ENCODE measurements at regions not wholly inside any gene's neighbourhood (a gene's known extent, or its start where the extent isn't known, plus 50 kb on each side); places are given as distances from the start of the nearest gene placed in this dataset.

DNA sequence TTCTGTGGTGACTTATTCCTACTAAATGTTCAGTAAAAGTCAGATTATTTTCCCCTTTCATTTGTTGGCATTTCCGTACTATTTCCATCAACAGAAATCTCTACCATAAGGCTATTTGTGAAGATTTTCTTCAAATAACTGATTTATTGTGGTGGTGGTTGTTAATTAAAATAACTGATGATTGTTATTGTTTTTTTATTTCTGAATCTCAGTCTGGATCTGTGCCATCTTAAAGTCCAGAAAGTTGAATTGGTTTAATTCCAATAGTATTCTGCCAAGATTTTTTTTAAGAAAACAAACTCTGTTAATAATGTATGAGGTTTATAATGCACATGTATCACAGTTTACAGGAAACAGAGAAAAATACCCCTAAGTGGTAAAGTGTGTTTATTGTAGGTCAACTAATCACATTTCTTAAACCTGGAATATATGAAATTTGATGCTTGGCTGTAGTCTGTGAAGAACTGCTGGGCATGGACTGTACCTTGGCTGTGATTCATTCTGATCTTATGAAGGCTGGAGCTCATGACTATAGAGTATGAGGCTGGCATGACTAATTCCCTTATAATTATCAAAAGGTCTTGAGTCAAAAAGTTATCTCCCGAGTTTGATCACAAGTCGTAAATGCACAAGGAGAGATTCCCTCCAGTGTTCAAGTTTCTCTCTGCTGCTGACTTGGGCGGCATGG, 134.2 kb upstream of the RND3 start:
- no peak for DNase-seq (ENCODE audit: extremely low read depth in 1 of 11, low read depth in 9 of 11, low spot score in 4 of 11)

DNA sequence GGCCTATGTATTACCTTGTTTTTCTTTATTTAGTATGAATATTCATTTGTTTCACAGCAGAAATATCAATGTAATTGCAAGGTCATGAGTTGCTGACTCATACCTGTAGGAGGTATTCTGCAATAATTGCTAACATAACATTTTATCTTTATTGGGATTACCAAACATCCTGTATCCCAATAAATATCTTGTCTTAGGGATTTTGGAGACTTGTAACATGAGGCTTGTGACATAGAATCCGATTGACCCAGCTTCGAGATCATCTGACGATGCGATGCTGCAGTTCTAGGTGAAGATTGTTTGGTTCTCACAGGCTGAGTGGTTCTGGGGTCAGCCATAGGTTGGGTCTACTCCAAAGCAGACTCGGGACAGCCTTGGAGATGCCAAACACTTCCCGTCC, 133.4 kb upstream of the RND3 start:
- DNase-seq (ENCODE audit: extremely low read depth in 1 of 11, low read depth in 9 of 11, low spot score in 4 of 11): no peak

DNA sequence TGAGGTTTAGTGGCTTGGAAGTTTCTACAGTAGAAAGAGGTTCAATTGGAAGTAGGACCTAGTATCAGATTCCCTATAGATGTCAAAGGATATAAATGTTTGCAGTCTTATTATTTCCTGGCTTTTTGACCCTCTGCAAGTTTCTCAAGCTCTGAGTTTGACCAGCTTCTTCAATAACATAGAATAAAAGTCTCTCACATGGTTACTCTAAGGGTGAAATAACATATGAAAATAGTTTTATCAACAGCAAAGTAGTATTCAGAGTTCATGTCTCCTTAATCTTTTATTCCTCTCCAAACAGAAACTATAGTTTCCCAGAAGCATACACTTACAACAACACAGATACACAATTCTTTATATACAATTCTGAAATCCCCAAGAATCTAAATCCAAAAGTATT, 132.9 kb upstream of the RND3 start:
- no peak for DNase-seq (ENCODE audit: extremely low read depth in 1 of 11, low read depth in 9 of 11, low spot score in 4 of 11)

DNA sequence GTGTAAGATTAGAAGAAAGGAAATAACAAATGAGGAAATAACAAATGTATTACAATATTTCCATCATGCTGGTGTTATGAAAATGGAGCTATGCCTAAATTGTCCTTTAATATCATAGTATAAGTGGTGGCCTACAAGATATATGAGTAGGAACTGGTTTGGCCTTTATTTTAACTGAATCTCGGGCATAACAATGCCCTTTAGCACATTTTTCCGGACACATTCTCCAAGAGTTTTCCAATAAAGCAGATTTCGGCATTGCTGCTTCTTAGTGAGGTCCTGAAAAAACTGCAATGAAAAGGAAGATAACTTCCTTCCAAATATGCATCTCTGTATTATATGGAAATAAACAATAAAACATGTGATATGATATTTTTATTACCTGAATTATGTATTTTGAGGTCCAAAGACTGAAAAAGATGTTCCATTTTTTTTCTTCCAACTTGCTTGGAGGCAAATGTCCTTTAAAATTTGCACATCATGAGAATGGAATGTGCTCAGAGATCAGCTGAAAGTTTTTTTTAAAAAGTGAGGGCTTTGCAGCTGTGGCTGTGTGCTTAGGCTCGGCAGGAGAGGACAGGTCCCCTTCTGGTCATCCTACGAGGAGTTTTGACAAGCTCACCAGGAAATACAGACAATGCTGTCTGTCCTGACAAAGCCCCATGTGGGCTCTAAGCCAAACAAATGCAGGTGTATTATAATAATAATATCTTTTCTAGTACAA, 132.3 kb upstream of the RND3 start:
- no peak for DNase-seq (ENCODE audit: extremely low read depth in 1 of 11, low read depth in 9 of 11, low spot score in 4 of 11)

DNA sequence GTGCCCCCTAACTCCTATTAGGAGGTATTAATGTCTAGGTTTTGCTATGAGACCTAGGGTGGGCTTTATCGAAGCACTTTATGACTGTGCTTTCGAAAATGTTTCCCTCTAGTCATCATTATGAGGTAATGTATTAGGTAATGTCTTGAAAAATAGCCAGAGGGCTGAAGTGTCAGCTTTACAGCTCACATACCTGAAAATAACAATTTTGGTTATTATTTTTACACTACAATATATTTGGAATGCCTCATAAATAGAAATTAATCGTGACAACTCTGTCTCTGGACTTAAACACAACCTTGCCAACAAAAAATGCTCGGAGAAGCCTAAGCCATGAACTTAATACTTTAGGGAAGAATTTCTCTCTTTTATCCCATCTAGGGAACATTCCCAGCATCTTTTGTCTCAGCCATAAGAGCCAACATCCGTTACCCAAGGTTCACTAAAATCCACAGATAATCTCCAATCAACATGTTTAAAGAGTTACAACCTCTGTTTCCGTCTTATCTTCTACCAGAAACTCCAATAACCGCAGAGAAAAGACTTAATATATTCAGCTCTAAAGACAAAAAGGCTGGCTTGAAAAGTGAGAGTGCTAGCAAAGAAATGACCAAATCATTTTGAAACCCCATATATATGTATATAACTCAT, 130.9 kb upstream of the RND3 start:
- DNase-seq (ENCODE audit: extremely low read depth in 1 of 11, low read depth in 9 of 11, low spot score in 4 of 11): no peak

DNA sequence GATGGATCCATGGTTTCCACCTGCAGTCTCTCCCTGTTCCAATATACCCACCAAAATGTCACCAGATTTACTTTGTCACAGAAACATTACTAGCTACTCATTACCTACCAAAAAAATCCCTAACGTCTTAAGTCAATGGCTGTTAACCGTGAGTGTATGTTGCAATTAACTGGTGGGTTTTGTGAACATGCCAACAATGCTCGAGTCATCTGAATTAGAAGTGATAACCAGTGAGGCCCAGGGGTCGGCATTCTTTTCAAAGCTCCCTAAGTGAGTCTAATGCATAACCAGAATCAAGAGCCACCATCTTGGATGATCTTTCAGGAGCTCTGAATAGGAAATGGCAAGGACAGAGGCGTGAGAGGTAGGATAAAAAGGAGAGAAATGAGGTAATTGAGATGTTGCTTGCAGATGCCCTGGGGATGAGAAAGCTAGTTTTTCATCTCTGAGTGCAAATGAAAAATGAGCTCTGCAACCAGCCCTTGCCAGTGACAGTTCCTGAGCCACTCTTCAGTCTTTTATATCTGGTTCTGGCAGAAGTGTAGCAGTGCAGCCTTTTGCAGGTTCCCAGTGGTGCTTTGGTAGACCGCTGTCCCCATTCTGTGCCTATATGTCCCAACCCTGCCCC, 130.0 kb upstream of the RND3 start:
- DNase-seq (ENCODE audit: extremely low read depth in 1 of 11, low read depth in 9 of 11, low spot score in 4 of 11): no peak

DNA sequence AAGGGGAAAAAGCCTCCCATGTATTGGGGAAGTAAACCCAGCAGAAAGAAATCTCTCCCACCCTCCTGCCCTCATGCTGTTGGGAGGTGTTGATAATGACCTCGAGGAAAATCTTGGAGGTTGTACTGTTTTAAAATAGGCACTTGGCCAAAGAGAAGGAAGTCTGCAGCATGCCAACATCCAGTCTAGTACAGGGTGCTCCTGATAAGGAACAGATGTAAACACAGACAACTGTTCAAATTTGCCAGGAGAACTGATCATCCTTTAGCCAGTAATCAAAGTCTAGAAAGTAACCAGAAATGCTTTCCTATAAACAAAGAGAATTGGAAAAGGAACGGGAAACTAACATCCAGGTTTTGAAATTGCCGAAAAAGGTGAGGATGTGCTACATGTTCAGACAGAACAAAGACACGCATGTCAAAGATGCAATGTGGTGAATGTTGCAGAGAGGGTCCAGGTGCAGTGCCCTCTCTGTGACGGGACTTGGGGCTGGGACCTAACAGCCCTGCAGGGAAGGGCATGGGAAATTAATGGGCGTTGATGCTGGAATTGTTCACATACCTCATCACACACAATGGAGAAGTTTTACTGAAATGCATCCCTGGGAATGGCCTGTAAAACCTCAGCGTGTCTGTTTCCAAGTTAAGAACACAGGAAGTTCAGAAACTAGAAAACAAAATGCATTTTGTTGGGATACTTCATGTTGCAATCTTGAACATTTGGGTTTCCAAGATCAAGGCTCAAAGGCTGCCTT, 125.7 kb upstream of the RND3 start:
- no peak for DNase-seq (ENCODE audit: extremely low read depth in 1 of 11, low read depth in 9 of 11, low spot score in 4 of 11)

DNA sequence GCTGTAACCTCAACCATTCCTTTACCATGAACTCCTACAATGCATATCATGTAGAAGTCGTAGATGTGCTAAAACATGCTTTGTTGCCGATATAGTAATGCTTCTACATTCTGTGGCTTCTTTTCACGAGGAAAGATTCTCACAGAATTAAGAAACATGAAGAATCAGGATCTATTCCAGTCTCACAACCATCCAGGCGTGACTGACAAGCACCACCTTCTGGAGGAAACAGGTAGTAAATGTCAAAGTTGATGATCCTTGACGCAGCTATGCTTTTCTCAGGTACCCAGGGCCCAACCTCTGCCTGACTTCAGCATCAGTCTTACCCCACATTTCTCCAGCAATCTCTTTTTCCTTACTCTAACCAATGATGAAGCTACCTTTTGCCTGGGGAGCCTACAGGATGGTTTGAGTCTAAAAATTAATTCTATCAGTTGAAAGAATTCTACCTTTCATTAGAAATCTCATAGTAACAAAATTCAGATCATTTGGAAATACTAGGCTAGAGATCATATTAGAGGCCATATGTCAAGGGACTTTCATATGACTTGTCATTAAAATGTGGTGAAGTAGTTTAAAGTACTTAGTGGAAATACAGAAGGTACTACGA, 123.3 kb upstream of the RND3 start:
- DNase-seq (ENCODE audit: extremely low read depth in 1 of 11, low read depth in 9 of 11, low spot score in 4 of 11): peak in 1 of 11 donors; percentile 26

DNA sequence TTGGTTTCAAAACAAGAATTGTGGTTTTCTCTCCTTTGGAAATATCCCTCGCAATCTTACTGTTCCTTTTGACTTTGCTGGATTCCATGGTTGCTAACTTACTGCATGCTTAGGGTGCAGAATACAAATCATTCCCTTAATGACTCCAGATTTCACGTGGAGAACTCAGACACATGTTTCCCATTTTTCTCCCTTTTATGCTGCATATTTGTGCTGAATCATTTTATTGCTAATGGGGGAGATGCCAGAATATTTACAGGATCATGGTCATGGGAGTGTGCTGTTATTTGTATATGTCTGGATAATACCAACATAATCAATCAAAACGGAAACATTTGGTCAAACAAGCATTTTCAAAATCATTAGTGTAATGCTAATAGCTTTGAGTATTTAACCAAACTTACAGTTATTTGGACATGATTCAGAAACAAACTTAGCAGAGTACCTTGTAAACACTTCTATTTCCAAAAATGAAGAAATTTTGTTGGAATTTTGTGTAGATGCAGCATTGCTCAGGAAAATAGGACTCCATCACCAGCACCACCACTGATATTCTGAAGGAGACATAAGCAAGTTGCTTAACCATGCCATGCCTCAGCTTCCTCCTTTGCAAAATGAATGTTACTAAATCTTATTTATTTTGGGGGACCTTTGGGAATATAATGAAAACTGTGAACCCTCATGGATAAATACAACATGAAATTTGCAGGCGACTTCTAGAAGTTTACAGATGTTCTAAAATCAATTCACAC, 122.5 kb upstream of the RND3 start:
- no peak for DNase-seq (ENCODE audit: extremely low read depth in 1 of 11, low read depth in 9 of 11, low spot score in 4 of 11)

DNA sequence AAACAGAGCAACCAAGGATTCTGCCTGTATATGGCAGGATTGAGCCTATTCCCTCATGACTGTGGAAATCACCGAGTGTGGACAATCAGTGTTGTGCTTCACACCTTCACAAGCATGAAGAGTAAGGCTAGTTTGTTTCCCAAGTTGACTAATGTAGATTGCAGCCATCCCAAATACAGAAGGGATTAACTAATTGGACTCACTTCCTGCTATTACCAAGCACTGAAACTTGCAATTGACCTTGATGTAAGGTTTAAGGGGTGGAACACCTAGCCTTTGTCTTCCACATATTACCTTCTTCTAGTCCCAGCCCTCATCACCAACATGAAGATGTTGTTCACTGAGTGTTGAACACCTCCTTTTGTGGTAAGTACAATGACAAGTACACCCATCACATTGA, 120.9 kb upstream of the RND3 start:
- no peak for DNase-seq (ENCODE audit: extremely low read depth in 1 of 11, low read depth in 9 of 11, low spot score in 4 of 11)

DNA sequence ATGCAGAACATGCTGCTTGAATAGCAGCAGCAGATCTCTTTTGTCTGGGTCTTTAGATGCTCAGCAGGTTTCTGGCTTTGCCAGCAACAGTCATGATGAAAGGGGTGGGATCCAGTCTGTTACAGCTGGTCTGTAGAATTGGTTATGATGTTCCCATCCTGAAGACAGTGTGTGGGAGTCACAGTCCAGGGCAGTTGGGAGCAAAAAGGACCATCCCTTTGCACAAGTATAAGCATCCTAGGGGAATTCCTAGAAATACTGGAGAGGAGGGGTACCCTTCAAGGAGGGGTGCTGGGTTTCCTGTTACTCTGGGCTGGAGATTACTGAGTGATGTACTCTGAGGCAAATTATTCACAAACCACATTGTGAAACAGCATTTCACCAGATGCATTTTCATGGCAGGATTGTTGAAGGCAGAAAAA, 119.9 kb upstream of the RND3 start:
- no peak for DNase-seq (ENCODE audit: extremely low read depth in 1 of 11, low read depth in 9 of 11, low spot score in 4 of 11)

DNA sequence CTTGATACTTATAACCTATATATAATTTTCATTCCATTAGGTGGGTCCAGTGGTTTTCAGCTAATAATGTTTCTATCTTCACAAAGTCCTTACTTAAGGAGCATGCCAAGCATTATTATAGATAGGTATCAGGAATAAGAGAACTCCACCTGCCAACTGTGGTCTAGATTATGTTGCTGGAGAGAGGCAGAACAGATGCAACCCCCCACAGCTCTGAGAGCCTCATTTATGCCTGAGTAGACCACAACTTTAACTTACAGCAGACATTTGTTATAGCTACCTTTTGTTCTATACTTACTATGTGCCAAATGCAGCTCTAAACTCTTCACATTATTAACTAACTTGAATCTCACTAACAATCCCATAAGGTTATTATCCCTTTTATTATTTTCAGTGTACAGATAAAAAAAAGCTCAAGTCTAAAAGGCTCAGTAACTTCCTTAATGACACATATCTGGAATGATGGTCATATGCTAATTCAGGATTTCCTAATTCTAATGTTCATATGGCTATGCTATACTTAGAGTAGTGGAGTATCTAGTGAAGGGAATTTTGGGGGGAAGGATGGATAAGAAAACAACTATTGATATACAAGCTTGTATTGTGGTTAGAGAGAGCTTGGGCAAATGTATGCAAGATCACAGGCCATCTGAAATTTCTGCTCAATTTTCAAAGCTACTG, 119.1 kb upstream of the RND3 start:
- DNase-seq (ENCODE audit: extremely low read depth in 1 of 11, low read depth in 9 of 11, low spot score in 4 of 11): no peak

DNA sequence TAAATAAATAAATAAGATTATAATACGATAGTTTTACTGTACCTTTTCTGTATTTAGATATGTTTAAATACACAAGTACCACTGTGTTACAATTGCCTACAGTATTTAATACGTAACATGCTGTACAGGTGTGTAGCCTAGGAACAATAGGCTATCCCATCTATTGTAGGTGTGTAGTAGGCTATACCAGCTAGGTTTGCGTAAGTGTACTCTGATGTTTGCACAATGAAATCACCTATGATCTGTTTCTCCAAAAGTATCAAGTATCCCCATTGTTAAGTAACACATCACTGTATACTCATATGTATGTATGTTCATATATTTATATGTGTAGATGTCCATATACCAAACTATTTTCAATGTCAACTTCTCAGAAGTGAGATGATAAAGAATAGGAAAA, 118.2 kb upstream of the RND3 start:
- DNase-seq (ENCODE audit: extremely low read depth in 1 of 11, low read depth in 9 of 11, low spot score in 4 of 11): no peak

DNA sequence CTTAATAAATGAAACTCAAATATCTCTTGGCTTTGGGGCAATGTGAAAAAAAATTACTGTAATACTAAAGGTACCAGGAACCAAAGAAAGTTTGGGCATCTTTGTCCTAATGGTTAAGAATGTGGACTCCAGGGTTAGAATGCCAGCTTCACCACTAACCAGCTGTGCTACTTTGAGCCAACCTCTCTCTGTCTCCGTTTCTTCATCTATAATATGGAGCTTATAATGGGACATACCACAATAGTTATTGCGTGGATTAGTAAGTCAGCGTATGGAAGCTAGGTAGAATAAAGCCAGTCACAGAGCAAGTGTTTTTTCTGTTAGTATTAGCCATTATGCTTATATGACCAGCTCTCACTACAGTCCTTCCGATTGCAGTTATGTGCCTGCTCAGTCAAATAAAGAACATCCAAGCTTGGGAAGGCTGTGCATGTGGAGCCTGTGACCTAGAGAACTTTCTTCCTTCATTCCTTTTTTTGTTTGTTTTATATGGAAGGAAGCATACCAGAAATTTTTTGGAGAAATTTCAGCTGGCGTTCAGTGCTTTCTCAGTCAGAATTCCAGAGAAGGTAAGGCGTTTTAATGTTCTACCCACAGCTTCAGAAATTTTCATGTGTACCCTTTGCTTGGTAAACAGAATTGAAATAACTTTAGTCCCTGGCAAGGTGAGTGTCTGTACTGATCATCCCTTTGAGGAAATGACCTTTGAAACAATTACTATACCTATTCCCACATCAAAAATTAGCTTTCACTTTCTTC, 114.0 kb upstream of the RND3 start:
- DNase-seq (ENCODE audit: extremely low read depth in 1 of 11, low read depth in 9 of 11, low spot score in 4 of 11): no peak

DNA sequence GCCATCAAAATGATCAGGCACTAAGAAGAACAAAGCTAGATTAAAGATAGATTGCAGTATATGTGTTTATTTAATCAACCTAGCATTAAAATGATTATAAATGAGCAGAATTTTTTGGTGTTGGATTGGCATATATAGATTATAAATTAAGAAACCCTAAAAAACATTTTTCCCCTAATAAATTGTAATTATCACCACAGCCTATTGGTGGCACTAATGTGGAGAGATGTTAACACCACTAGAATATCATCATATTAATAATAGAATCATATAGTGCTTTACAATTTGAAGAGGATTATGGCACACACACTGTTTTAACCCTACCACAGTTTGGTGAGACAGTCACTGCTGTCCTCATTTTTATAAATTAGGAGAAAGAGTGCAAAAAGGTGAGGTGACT, 112.4 kb upstream of the RND3 start:
- no peak for DNase-seq (ENCODE audit: extremely low read depth in 1 of 11, low read depth in 9 of 11, low spot score in 4 of 11)

DNA sequence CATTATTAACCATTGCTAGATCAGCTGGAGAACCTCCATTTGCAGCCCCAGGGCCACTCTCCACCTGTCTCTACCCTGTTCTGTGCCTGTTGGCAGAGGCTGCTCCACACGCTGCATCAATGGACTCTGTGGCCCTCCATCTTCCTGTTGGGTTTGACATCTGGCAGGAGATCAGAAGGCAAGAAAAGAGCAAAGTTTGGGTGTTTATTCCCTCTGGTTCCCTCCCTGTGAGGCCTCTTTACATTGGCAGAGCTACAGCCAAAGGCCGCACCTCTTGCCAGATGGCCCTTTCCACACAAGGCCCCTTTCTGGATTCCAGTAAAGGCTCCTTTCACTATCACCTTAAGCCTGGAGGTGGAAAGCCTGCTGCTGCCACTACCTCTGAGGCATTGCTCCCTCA, 110.9 kb upstream of the RND3 start:
- DNase-seq (ENCODE audit: extremely low read depth in 1 of 11, low read depth in 9 of 11, low spot score in 4 of 11): no peak

DNA sequence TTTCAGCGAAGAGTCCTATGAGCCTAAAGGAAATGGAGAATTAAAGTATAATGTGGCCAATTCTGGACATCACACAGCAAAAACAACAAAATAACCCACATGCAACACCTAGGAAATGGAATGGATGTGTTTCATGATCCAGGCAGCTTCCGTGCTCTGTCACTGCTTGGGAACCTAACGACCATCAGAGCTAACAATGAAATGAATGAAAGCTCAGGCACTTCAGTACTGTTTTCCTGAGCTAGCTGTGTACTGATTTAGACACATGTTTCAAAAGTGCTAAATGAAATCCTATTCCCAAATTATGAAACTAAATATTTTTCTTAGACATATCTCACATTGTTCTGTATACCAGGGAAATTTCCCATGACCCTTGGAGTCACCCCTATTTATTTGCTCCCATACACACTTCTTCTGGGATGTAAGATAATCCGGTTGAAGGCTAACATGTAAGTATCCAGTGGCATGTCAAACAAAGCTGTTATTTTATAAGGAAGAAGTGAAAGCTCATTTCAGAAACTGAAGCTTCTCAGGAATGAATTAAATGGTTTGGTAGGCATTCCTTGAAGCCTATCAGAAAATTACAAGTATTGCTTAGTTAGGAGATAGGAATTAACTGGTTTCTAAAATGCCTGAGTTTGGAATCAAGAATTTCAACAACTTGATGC, 108.5 kb upstream of the RND3 start:
- no peak for DNase-seq (ENCODE audit: extremely low read depth in 1 of 11, low read depth in 9 of 11, low spot score in 4 of 11)

Data from renal cortex interstitium (tissue), 11 donors.